HG02763 (cell line): ENCODE measurements at regions not wholly inside any gene's neighbourhood (a gene's known extent, or its start where the extent isn't known, plus 50 kb on each side); places are given as distances from the start of the nearest gene placed in this dataset.

Experiments used
- ATAC-seq: cut with Tn5 transposase; IDR thresholded peaks from one replicate; pipeline ENCODE4 v1.9.1; 2021; ENCODE audit warnings: mild to moderate bottlenecking, moderate library complexity; ENCODE audit not compliant: unreplicated experiment

- ATAC-seq, result no peak
Measured at GRCh38 chr1:220366269-220366668, 94.0 kb upstream of the RAB3GAP2 start.

DNA sequence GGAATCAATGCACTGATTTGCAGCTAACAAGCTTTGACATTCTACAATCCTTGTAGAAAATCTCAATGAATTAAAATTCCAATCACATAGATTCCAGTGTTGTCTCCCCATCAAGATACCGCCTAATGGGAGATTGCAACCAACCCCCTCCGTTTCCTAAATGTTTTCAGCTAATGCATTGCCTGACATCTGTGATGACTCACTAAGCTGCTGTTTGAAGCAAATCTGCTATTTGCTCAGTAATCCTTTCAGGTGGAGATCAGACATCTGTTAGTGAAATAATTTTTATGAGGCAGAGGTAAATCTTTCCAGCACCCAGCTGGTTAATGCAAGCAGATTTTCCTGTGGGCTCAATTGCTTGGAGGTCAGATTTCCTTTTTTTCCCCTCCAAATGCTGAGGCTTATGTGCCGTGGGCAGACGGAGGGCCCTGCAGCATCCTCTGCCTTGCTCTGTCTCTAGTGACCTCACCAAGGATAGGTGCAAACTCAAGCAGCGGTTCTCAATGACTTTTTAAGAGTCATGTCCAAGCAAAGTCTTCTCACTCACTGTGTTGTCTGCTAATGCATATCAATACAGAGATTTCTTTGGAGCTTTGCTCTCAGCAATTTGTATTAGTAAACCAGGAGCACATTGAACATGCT, 91.1 kb upstream of the RAB3GAP2 start:
- no peak for ATAC-seq

GRCh38 chr1:220356981-220357850, 85.0 kb upstream of the RAB3GAP2 start:
- no peak for ATAC-seq

- no peak for ATAC-seq
Measured at GRCh38 chr1:220353229-220354012, 81.2 kb upstream of the RAB3GAP2 start.

- ATAC-seq, result no peak
Measured at GRCh38 chr1:220348211-220348610, 76.0 kb upstream of the RAB3GAP2 start.

GRCh38 chr1:220347654-220348175, 75.5 kb upstream of the RAB3GAP2 start:
- ATAC-seq, result no peak

- peak; percentile 56 for ATAC-seq
Measured at GRCh38 chr1:220344745-220345144, 72.5 kb upstream of the RAB3GAP2 start.

- no peak for ATAC-seq
Measured at GRCh38 chr1:220342853-220343252, 70.6 kb upstream of the RAB3GAP2 start.

GRCh38 chr1:220341126-220341525, 68.9 kb upstream of the RAB3GAP2 start:
- ATAC-seq, result no peak

GRCh38 chr1:220339581-220339980, 67.3 kb upstream of the RAB3GAP2 start:
- no peak for ATAC-seq

- no peak for ATAC-seq
Measured at GRCh38 chr1:220338759-220339158, 66.5 kb upstream of the RAB3GAP2 start.

GRCh38 chr1:220336391-220337031, 64.3 kb upstream of the RAB3GAP2 start:
- no peak for ATAC-seq

DNA sequence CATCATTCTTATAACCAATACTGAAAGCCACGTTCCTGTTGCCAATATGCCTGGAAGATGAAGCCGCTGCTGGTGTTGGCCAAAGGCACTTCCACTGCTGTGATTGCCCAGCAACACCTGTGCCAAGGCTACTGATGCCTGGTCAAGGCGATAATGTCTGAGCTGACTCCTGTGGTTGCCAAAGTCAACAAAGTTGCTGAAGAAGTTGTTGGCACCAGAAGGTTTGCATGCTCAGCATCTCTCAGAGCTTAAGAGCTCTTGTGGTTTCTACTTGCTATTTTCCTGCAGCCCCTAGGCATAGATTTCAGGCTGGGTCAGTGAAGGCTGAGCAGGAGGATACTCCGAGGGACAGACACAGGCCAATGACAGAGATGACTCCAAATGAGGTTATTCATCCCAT, 63.4 kb upstream of the RAB3GAP2 start:
- ATAC-seq, result no peak

- ATAC-seq, result no peak
Measured at GRCh38 chr1:220331318-220331717, 59.1 kb upstream of the RAB3GAP2 start.

GRCh38 chr1:220330265-220330664, 58.0 kb upstream of the RAB3GAP2 start:
- no peak for ATAC-seq

GRCh38 chr1:220327106-220327505, 54.9 kb upstream of the RAB3GAP2 start:
- no peak for ATAC-seq

GRCh38 chr1:220326578-220326977, 54.3 kb upstream of the RAB3GAP2 start:
- ATAC-seq, result no peak

- no peak for ATAC-seq
Measured at GRCh38 chr1:220325306-220325995, 53.2 kb upstream of the RAB3GAP2 start.

GRCh38 chr1:220323717-220324116, 51.5 kb upstream of the RAB3GAP2 start:
- no peak for ATAC-seq

DNA sequence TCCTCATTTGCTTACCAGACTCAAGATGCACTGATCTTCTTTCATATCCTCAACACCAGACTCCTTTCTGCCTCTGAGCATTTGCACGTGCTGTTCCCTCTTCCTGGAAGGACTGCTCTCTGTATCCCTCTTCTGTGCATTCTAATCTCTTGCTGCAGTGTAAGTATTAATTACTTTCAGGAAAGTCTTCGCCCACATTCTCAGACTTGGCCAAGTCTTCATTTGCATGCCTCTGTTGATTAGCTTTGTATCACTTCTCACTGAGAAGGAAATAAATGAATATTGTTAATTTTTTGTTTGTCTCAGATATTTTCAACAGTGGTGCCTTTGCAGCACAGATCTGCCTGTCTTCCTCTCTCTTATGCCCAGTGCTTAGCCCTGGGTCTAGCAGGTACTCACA, 50.3 kb upstream of the RAB3GAP2 start:
- ATAC-seq, result no peak
